Peyer's patch (tissue), 4 donors: ENCODE measurements at regions not wholly inside any gene's neighbourhood (a gene's known extent, or its start where the extent isn't known, plus 50 kb on each side); places are given as distances from the start of the nearest gene placed in this dataset.

Experiments used
- DNase-seq, 3 donors: peaks; one replicate each; pipeline ENCODE4 v3.0.0-alpha.2; 2017 to 2019
- H3K27ac ChIP-seq, 4 donors: fragments of 200-600 bp; sonication (generic); one replicate each; pipeline ENCODE4 v1.5.1; 2016 to 2019
- H3K27me3 ChIP-seq, 2 donors: fragments of 200-600 bp; sonication (generic); one replicate each; pipeline ENCODE4 v1.5.1; 2019
- H3K36me3 ChIP-seq, 3 donors: fragments of 200-600 bp; sonication (generic); one replicate each; pipeline ENCODE4 v1.5.1; 2016 to 2019
- H3K4me1 ChIP-seq, 4 donors: fragments of 200-600 bp; sonication (generic); one replicate each; pipeline ENCODE4 v1.5.1; 2016 to 2019
- H3K4me3 ChIP-seq, 4 donors: fragments of 200-600 bp; sonication (generic); 1 replicate in 3 of 4; 2 replicates in 1 of 4; pipeline ENCODE4 v1.5.1; 2016 to 2019; ENCODE audit warnings: mild to moderate bottlenecking in 1 of 4
- H3K9me3 ChIP-seq, 4 donors: fragments of 200-600 bp; sonication (generic); one replicate each; pipeline ENCODE4 v1.5.1; 2016 to 2019; ENCODE audit warnings: mild to moderate bottlenecking in 1 of 4
- CTCF ChIP-seq, 6 experiments: fragments of 450-650 bp in 4 of 6; fragments of 200-600 bp in 2 of 6; sonication (generic) in 1 of 6; IDR thresholded peaks; one replicate each; pipeline ENCODE4 v1.5.1; 2017 to 2019; ENCODE audit warnings: antibody characterized with exemption in 6 of 6, mild to moderate bottlenecking in 3 of 6, moderate library complexity in 1 of 6
- POLR2A ChIP-seq, 2 donors: fragments of 450-650 bp; IDR thresholded peaks; one replicate each; pipeline ENCODE4 v1.5.1; 2017; ENCODE audit warnings: antibody characterized with exemption in 2 of 2, mild to moderate bottlenecking in 2 of 2, moderate library complexity in 2 of 2

GRCh38 chr2:7704296-7704865 is 787.2 kb downstream of the RNF144A start:
- TF ChIP-seq POLR2A (IDR thresholded peaks at IDR 0.05): no peak
- no peak for TF ChIP-seq CTCF (IDR thresholded peaks at IDR 0.05)

GRCh38 chr2:7706791-7707190 is 789.6 kb downstream of the RNF144A start:
- Histone ChIP-seq H3K27me3 (no peaks in the 10 kb centered on the region), H3K4me3 (no peak overlapping the region), H3K9me3 (no peaks in the 10 kb centered on the region), H3K27ac (no peak overlapping the region), H3K36me3 (no peaks in the 10 kb centered on the region), H3K4me1 (no peaks in the 10 kb centered on the region)
- DNase-seq: no peak
- TF ChIP-seq POLR2A (IDR thresholded peaks at IDR 0.05) (no peak), CTCF (IDR thresholded peaks at IDR 0.05) (no peak)

More at GRCh38 chr2:7704296-7704865, 787.2 kb downstream of the RNF144A start:
- H3K27me3 ChIP-seq: no peaks in the 10 kb centered on the region
- no peaks in the 10 kb centered on the region for H3K9me3 ChIP-seq
- H3K4me1 ChIP-seq: no peaks in the 10 kb centered on the region
- no peak for DNase-seq
- H3K27ac ChIP-seq: no peak overlapping the region
- H3K4me3 ChIP-seq: no peak overlapping the region
- no peaks in the 10 kb centered on the region for H3K36me3 ChIP-seq

GRCh38 chr2:7707723-7708122 is 790.5 kb downstream of the RNF144A start:
- DNase-seq: no peak
- H3K9me3 ChIP-seq: no peaks in the 10 kb centered on the region
- no peak overlapping the region for H3K4me3 ChIP-seq
- TF ChIP-seq CTCF (IDR thresholded peaks at IDR 0.05): no peak
- no peak for TF ChIP-seq POLR2A (IDR thresholded peaks at IDR 0.05)
- no peaks in the 10 kb centered on the region for H3K4me1 ChIP-seq
- H3K27me3 ChIP-seq: no peaks in the 10 kb centered on the region
- H3K36me3 ChIP-seq: no peaks in the 10 kb centered on the region
- H3K27ac ChIP-seq: no peak overlapping the region

- H3K4me1 ChIP-seq: no peaks in the 10 kb centered on the region
- no peak for DNase-seq
These were observed 792.7 kb downstream of the RNF144A start for GRCh38 chr2:7709907-7710306.

GRCh38 chr2:7711167-7711566 is 794.0 kb downstream of the RNF144A start:
- no peak for TF ChIP-seq POLR2A (IDR thresholded peaks at IDR 0.05)
- TF ChIP-seq CTCF (IDR thresholded peaks at IDR 0.05): no peak
- Histone ChIP-seq H3K4me1 (no peaks in the 10 kb centered on the region), H3K27ac (no peak overlapping the region), H3K36me3 (no peaks in the 10 kb centered on the region), H3K4me3 (no peak overlapping the region), H3K27me3 (no peaks in the 10 kb centered on the region), H3K9me3 (no peaks in the 10 kb centered on the region)
- no peak for DNase-seq

More at GRCh38 chr2:7709907-7710306, 792.7 kb downstream of the RNF144A start:
- Histone ChIP-seq H3K27ac (no peak overlapping the region), H3K27me3 (no peaks in the 10 kb centered on the region), H3K4me3 (no peak overlapping the region), H3K9me3 (no peaks in the 10 kb centered on the region), H3K36me3 (no peaks in the 10 kb centered on the region)
- TF ChIP-seq CTCF (IDR thresholded peaks at IDR 0.05): no peak
- no peak for TF ChIP-seq POLR2A (IDR thresholded peaks at IDR 0.05)

- TF ChIP-seq POLR2A (IDR thresholded peaks at IDR 0.05) (no peak), CTCF (IDR thresholded peaks at IDR 0.05) (no peak)
- Histone ChIP-seq H3K27me3 (no peaks in the 10 kb centered on the region), H3K27ac (peak overlapping the region in 1 of 4 donors; percentile 30), H3K4me3 (no peak overlapping the region), H3K4me1 (no peaks in the 10 kb centered on the region), H3K9me3 (no peaks in the 10 kb centered on the region), H3K36me3 (no peaks in the 10 kb centered on the region)
- no peak for DNase-seq
These were observed 802.7 kb downstream of the RNF144A start for GRCh38 chr2:7719876-7720275.
